ENCODE measurements at regions not wholly inside any gene's neighbourhood (a gene's known extent, or its start where the extent isn't known, plus 50 kb on each side); places are given as distances from the start of the nearest gene placed in this dataset.

DNA sequence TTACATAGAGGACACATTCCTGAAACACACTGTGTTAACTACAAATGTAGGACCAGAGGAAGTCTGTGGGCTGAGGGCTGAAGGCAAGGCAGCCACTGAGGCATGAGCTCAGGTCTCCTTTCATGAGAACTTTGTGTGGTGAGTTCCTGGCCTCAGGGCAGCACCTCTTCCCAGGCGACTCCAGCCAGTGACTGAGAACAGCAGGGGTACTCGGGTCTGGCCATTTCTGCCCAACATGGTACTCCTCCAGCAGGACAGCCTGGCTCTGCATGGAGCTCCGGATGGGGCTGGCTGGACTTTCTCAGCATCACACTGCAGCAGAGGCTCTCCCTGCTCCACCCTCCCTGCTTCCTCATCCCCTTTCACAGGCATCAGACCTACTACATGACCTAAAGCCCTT lies 125.5 kb upstream of the SPATS2L start:
- Histone ChIP-seq H3K36me3 (ENCODE audit: insufficient read depth, low read length) (no peaks in the 10 kb centered on the region), H3K4me1 (ENCODE audit: insufficient read depth, low read length, severe bottlenecking) (no peaks in the 10 kb centered on the region), H3K4me3 (ENCODE audit: low read depth, low read length, poor library complexity, severe bottlenecking) (no peak overlapping the region), H3K9me3 (ENCODE audit: low read length) (no peaks in the 10 kb centered on the region), H3K27ac (ENCODE audit: low read depth, low read length, poor library complexity, severe bottlenecking) (no peak overlapping the region), H4K20me1 (ENCODE audit: insufficient read depth, low read length) (no peaks in the 10 kb centered on the region), H3K4me2 (ENCODE audit: low read length) (no peak overlapping the region), H3K9ac (ENCODE audit: low read length) (no peak overlapping the region), H3F3A (ENCODE audit: insufficient read depth, low read length) (no peaks in the 10 kb centered on the region), H2AFZ (ENCODE audit: low read length) (no peak overlapping the region), H3K27me3 (ENCODE audit: insufficient read depth, low read length) (no peaks in the 10 kb centered on the region), H3K79me2 (ENCODE audit: insufficient read depth, low read length) (no peaks in the 10 kb centered on the region), H3K9me2 (ENCODE audit: low read depth, low read length) (no peaks in the 10 kb centered on the region)
- TF ChIP-seq, protein P1, sequence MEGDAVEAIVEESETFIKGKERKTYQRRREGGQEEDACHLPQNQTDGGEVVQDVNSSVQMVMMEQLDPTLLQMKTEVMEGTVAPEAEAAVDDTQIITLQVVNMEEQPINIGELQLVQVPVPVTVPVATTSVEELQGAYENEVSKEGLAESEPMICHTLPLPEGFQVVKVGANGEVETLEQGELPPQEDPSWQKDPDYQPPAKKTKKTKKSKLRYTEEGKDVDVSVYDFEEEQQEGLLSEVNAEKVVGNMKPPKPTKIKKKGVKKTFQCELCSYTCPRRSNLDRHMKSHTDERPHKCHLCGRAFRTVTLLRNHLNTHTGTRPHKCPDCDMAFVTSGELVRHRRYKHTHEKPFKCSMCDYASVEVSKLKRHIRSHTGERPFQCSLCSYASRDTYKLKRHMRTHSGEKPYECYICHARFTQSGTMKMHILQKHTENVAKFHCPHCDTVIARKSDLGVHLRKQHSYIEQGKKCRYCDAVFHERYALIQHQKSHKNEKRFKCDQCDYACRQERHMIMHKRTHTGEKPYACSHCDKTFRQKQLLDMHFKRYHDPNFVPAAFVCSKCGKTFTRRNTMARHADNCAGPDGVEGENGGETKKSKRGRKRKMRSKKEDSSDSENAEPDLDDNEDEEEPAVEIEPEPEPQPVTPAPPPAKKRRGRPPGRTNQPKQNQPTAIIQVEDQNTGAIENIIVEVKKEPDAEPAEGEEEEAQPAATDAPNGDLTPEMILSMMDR (IDR thresholded peaks at IDR 0.05; ENCODE audit: low read length): no peak
- no peak for TF ChIP-seq EZH2 (IDR thresholded peaks at IDR 0.05; ENCODE audit: borderline replicate concordance, low read length)

- no peaks in the 10 kb centered on the region for H3K9me2 ChIP-seq (ENCODE audit: low read depth, low read length)
- no peak overlapping the region for H2AFZ ChIP-seq (ENCODE audit: low read length)
- TF ChIP-seq EZH2 (IDR thresholded peaks at IDR 0.05; ENCODE audit: borderline replicate concordance, low read length): no peak
- TF ChIP-seq, protein P1 (IDR thresholded peaks at IDR 0.05; ENCODE audit: low read length): no peak
- H3K4me3 ChIP-seq (ENCODE audit: low read depth, low read length, poor library complexity, severe bottlenecking): no peak overlapping the region
- H3F3A ChIP-seq (ENCODE audit: insufficient read depth, low read length): no peaks in the 10 kb centered on the region
- H3K9me3 ChIP-seq (ENCODE audit: low read length): no peaks in the 10 kb centered on the region
- no peaks in the 10 kb centered on the region for H3K36me3 ChIP-seq (ENCODE audit: insufficient read depth, low read length)
- H3K4me1 ChIP-seq (ENCODE audit: insufficient read depth, low read length, severe bottlenecking): no peaks in the 10 kb centered on the region
- no peak overlapping the region for H3K9ac ChIP-seq (ENCODE audit: low read length)
- H3K4me2 ChIP-seq (ENCODE audit: low read length): no peak overlapping the region
- no peaks in the 10 kb centered on the region for H4K20me1 ChIP-seq (ENCODE audit: insufficient read depth, low read length)
- no peak overlapping the region for H3K27ac ChIP-seq (ENCODE audit: low read depth, low read length, poor library complexity, severe bottlenecking)
- no peaks in the 10 kb centered on the region for H3K27me3 ChIP-seq (ENCODE audit: insufficient read depth, low read length)
- H3K79me2 ChIP-seq (ENCODE audit: insufficient read depth, low read length): no peaks in the 10 kb centered on the region
These were observed 124.7 kb upstream of the SPATS2L start for GRCh38 chr2:200181755-200182154.

DNA sequence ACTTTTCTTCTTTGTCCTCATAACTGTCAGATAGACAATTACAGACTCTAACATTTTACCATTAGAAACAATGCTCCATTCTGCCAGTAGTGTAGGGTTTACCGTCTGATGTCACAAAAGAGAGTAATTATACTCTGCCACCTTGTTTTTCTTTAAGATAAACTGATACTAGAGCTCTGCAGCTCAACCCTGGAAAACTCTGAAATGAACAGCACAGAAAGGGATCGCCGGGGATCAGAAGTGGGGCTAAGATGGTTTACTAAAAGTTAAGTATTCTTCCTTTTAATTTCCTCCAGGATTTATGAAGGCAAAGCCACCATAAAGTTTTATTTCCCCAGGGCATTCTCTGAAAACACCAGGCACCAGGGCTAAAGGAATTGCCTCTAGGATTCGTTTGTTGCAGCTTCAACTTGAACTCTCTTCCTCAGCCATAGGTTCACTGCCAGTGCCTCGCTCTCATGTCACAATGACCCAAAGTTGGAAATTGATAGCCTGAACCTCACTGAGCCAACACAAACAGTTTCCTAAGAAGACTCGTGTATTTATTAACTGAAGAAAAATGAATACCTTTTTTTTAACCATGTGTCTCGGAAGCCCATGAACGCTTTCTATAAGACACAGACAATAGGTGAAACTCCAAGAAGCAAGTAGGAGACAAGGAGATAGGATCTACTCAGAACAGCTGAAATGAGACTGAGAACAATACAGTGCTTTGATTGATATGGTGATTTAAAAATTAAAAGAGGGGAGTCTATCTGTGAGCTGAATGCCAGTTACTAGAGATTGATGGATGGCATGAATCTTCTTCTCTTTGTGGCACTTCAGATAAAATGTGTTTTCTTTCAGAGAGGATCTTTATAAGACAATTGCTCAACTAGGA lies 121.5 kb upstream of the SPATS2L start:
- Histone ChIP-seq H4K20me1 (ENCODE audit: insufficient read depth, low read length) (no peaks in the 10 kb centered on the region), H3K4me2 (ENCODE audit: low read length) (no peak overlapping the region), H3K27ac (ENCODE audit: low read depth, low read length, poor library complexity, severe bottlenecking) (no peak overlapping the region), H3K9ac (ENCODE audit: low read length) (no peak overlapping the region), H3K79me2 (ENCODE audit: insufficient read depth, low read length) (no peaks in the 10 kb centered on the region), H3F3A (ENCODE audit: insufficient read depth, low read length) (no peaks in the 10 kb centered on the region), H3K4me3 (ENCODE audit: low read depth, low read length, poor library complexity, severe bottlenecking) (no peak overlapping the region), H3K4me1 (ENCODE audit: insufficient read depth, low read length, severe bottlenecking) (no peaks in the 10 kb centered on the region), H3K9me3 (ENCODE audit: low read length) (no peaks in the 10 kb centered on the region), H3K36me3 (ENCODE audit: insufficient read depth, low read length) (no peaks in the 10 kb centered on the region), H3K27me3 (ENCODE audit: insufficient read depth, low read length) (no peaks in the 10 kb centered on the region), H2AFZ (ENCODE audit: low read length) (no peak overlapping the region), H3K9me2 (ENCODE audit: low read depth, low read length) (no peaks in the 10 kb centered on the region)
- TF ChIP-seq, protein P1 (IDR thresholded peaks at IDR 0.05; ENCODE audit: low read length): no peak
- TF ChIP-seq EZH2 (IDR thresholded peaks at IDR 0.05; ENCODE audit: borderline replicate concordance, low read length): no peak

All from OCI-LY1 (cell line).